OCI-LY3 (cell line): ENCODE measurements at regions not wholly inside any gene's neighbourhood (a gene's known extent, or its start where the extent isn't known, plus 50 kb on each side); places are given as distances from the start of the nearest gene placed in this dataset.

Experiments
- H2AFZ ChIP-seq: fragments of 200-600, 300-600 bp; shearing (Covaris generic); 2 replicates; pipeline ENCODE4 v1.6.0; 2014; ENCODE audit warnings: antibody characterized with exemption, low read depth, low read length
- H3K27ac ChIP-seq: fragments of 200-600, 300-600 bp; sonication (generic); 2 replicates; pipeline ENCODE4 v1.5.1; 2014; ENCODE audit warnings: mild to moderate bottlenecking, low read length, moderate library complexity, mixed read lengths
- H3K27me3 ChIP-seq: fragments of 200-600, 300-600 bp; sonication (generic); 2 replicates; pipeline ENCODE4 v1.6.1; 2014; ENCODE audit warnings: low read depth, low read length, mixed read lengths
- H3K36me3 ChIP-seq: fragments of 200-600, 300-600 bp; sonication (generic); replicated peaks from 2 replicates; pipeline ENCODE3; 2014; ENCODE audit warnings: low read depth, low read length, mixed read lengths
- H3K4me1 ChIP-seq: fragments of 300-600, 200-600 bp; sonication (generic); 2 replicates; pipeline ENCODE4 v1.6.1; 2014; ENCODE audit warnings: low read length, mixed read lengths
- H3K4me2 ChIP-seq: fragments of 200-600, 300-600 bp; sonication (generic); 2 replicates; pipeline ENCODE4 v1.6.1; 2014; ENCODE audit warnings: low read length, mixed read lengths
- H3K4me3 ChIP-seq: fragments of 300-600, 200-600 bp; sonication (generic); 2 replicates; pipeline ENCODE4 v1.5.1; 2014; ENCODE audit warnings: antibody characterized with exemption, mild to moderate bottlenecking, low read length, moderate library complexity
- H3K79me2 ChIP-seq: fragments of 300-600, 200-600 bp; shearing (Covaris generic); 2 replicates; pipeline ENCODE4 v1.6.1; 2014; ENCODE audit warnings: mild to moderate bottlenecking, low read length, mixed read lengths
- H3K9ac ChIP-seq: fragments of 300-600, 200-600 bp; shearing (Covaris generic); 2 replicates; pipeline ENCODE4 v1.6.0; 2014; ENCODE audit warnings: mild to moderate bottlenecking, low read length, moderate library complexity
- H3K9me3 ChIP-seq: fragments of 200-600, 300-600 bp; shearing (Covaris generic); 2 replicates; pipeline ENCODE4 v1.6.1; 2014; ENCODE audit warnings: low read length, mixed read lengths; ENCODE audit not compliant: insufficient read depth
- H4K20me1 ChIP-seq: fragments of 200-600, 300-600 bp; sonication (generic); 2 replicates; pipeline ENCODE4 v1.6.1; 2016; ENCODE audit warnings: low read length, mixed read lengths; ENCODE audit not compliant: insufficient read depth
- CTCF ChIP-seq: fragments of 200-600, 300-600 bp; sonication (generic); IDR thresholded peaks from 2 replicates; pipeline ENCODE4 v1.5.1; 2014; ENCODE audit warnings: antibody characterized with exemption, low read length, low read depth
- EZH2phosphoT487 ChIP-seq: fragments of 200-600 bp; shearing (Covaris generic); IDR thresholded peaks from 2 replicates; pipeline ENCODE4 v1.6.1; 2018; ENCODE audit warnings: antibody characterized with exemption, mixed run types, low read depth

DNA sequence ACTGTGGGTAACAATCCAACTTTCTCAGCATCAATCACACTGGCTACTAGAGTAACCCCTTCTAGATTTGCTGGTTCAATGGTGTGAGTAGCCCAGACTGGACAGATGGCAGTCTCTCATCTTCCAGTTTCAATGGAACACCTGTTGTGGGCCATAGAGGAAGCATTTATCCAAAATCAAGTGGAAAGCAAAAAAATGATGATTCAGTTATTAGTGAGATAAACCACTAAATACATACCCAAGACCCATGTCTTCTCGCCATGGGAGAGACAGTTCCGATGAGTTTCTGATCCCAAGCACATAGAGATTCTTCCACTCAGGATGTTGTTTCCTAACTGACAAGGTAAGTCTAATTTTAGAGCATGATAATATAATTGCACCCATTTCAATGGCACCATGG, 194.0 kb downstream of the IRS1 start:
- Histone ChIP-seq H3K9me3 (no peaks in the 10 kb centered on the region), H3K27ac (no peak overlapping the region), H4K20me1 (no peaks in the 10 kb centered on the region), H2AFZ (no peak overlapping the region), H3K79me2 (no peaks in the 10 kb centered on the region), H3K9ac (no peak overlapping the region), H3K27me3 (no peaks in the 10 kb centered on the region), H3K4me3 (no peak overlapping the region), H3K4me2 (no peak overlapping the region), H3K36me3 (no peaks in the 10 kb centered on the region), H3K4me1 (no peaks in the 10 kb centered on the region)
- no peak for TF ChIP-seq CTCF
- TF ChIP-seq EZH2phosphoT487: no peak

- H2AFZ ChIP-seq: no peak overlapping the region
- no peaks in the 10 kb centered on the region for H3K27me3 ChIP-seq
- TF ChIP-seq CTCF (no peak), EZH2phosphoT487 (no peak)
- no peaks in the 10 kb centered on the region for H3K9me3 ChIP-seq
- no peak overlapping the region for H3K4me2 ChIP-seq
- no peak overlapping the region for H3K4me3 ChIP-seq
- H3K9ac ChIP-seq: no peak overlapping the region
- H3K27ac ChIP-seq: no peak overlapping the region
- no peaks in the 10 kb centered on the region for H3K36me3 ChIP-seq
- H3K4me1 ChIP-seq: no peaks in the 10 kb centered on the region
- H4K20me1 ChIP-seq: no peaks in the 10 kb centered on the region
- no peaks in the 10 kb centered on the region for H3K79me2 ChIP-seq
Measured at GRCh38 chr2:226603606-226604005, 196.0 kb downstream of the IRS1 start.

DNA sequence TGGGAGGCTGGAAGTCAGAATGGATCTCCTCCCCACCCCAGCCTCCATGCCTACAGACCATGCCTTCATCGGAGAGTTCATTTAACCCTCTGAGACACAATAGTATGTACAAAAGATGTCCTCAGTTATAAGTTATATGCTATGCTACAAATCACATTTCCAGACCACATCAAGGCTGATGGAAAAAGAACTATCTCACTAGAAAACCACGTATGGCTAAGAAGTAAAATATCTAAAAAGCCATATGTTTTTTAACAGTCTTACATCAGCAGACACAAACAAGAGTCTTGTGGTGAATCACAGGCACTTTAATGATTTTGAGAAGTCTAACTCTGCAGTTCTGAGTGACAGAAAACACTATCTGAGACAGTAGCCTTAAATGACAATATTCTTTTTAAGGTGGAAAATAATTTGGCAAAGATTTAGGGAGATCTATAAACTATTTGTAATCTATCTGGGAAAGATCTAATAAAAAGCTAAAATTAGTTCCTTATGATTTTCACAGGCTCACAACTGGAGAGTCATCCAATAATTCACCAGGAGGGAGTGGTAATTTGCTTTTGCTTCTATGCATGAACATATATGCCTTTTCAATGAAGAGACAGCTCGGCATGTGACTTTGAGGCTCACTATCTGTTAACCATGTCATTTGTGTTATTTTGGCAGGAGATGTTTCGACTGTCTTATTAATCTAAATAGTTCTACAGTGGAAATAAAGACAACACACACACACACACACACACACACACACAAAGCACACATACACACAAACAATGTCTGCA, 197.5 kb downstream of the IRS1 start:
- no peaks in the 10 kb centered on the region for H3K9me3 ChIP-seq
- TF ChIP-seq EZH2phosphoT487: no peak
- TF ChIP-seq CTCF: no peak
- no peaks in the 10 kb centered on the region for H3K27me3 ChIP-seq
- no peak overlapping the region for H3K4me3 ChIP-seq
- H3K9ac ChIP-seq: no peak overlapping the region
- no peaks in the 10 kb centered on the region for H3K4me1 ChIP-seq
- H3K79me2 ChIP-seq: no peaks in the 10 kb centered on the region
- H3K27ac ChIP-seq: no peak overlapping the region
- no peaks in the 10 kb centered on the region for H3K36me3 ChIP-seq
- H2AFZ ChIP-seq: no peak overlapping the region
- H3K4me2 ChIP-seq: no peak overlapping the region
- H4K20me1 ChIP-seq: no peaks in the 10 kb centered on the region

DNA sequence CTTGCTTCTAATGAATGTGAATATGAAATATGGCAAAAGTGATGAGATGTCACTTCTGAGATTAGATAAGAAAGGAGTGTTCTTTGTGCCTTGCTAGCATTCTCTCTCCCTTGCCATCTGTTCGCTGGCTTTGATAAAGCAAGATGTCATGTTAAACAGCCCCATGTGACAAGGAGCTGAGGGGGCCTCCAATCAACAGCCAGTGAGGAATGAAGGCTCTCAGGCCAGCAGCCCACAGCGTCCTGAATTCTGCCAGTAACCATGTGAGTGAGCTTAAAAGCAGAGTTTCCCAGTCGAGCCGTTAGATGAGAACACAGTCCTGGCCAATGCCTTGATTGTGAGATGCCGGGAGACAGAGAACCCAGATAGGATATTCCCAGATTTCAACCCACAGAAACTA, 198.8 kb downstream of the IRS1 start:
- no peaks in the 10 kb centered on the region for H3K79me2 ChIP-seq
- TF ChIP-seq CTCF: no peak
- TF ChIP-seq EZH2phosphoT487: no peak
- H3K9ac ChIP-seq: no peak overlapping the region
- no peaks in the 10 kb centered on the region for H3K36me3 ChIP-seq
- H3K27ac ChIP-seq: no peak overlapping the region
- H3K4me3 ChIP-seq: no peak overlapping the region
- no peak overlapping the region for H3K4me2 ChIP-seq
- no peaks in the 10 kb centered on the region for H3K9me3 ChIP-seq
- no peaks in the 10 kb centered on the region for H3K4me1 ChIP-seq
- H3K27me3 ChIP-seq: no peaks in the 10 kb centered on the region
- no peaks in the 10 kb centered on the region for H4K20me1 ChIP-seq
- H2AFZ ChIP-seq: no peak overlapping the region
